ENCODE measurements at regions not wholly inside any gene's neighbourhood (a gene's known extent, or its start where the extent isn't known, plus 50 kb on each side); places are given as distances from the start of the nearest gene placed in this dataset.

GRCh38 chrX:42952621-42953020 is 174.7 kb upstream of the PPP1R2C start:
- H2BK5ac ChIP-seq (ENCODE audit: low read depth, low read length, poor library complexity), result no peak overlapping the region

GRCh38 chrX:42954880-42955279 is 176.9 kb upstream of the PPP1R2C start:
- H2AFZ ChIP-seq (ENCODE audit: insufficient read depth, low read length, poor library complexity), result no peak overlapping the region
- whole genome bisulfite sequencing (ENCODE audit: extremely low coverage, insufficient coverage, insufficient read length), result no CpG with 5 or more reads among the region's 3 CpGs

More at GRCh38 chrX:42952621-42953020, 174.7 kb upstream of the PPP1R2C start:
- H3K9ac ChIP-seq (ENCODE audit: low read length), result no peak overlapping the region
- H3K14ac ChIP-seq (ENCODE audit: low read length), result no peak overlapping the region
- no peaks in the 10 kb centered on the region for H3K79me1 ChIP-seq (ENCODE audit: low read length)
- no peak overlapping the region for H3K27ac ChIP-seq (ENCODE audit: low read depth, low read length)
- no peak overlapping the region for H3K18ac ChIP-seq (ENCODE audit: low read length)
- no peak overlapping the region for H3K4me3 ChIP-seq (ENCODE audit: low read depth, low read length)
- no peak overlapping the region for H4K91ac ChIP-seq (ENCODE audit: low read depth, low read length)
- no peaks in the 10 kb centered on the region for H3K9me3 ChIP-seq (ENCODE audit: insufficient read depth, low read depth, low read length)
- no peak overlapping the region for H4K8ac ChIP-seq (ENCODE audit: low read depth, low read length)
- no peak overlapping the region for H3K23ac ChIP-seq (ENCODE audit: low read length)
- no peaks in the 10 kb centered on the region for H3K27me3 ChIP-seq (ENCODE audit: insufficient read depth, low read length)
- H2AFZ ChIP-seq (ENCODE audit: insufficient read depth, low read length, poor library complexity), result no peak overlapping the region
- no peaks in the 10 kb centered on the region for H3K4me1 ChIP-seq (ENCODE audit: control insufficient read depth in 1 of 2, insufficient read depth in 2 of 2, low read length in 2 of 2)
- no peak overlapping the region for H2BK12ac ChIP-seq (ENCODE audit: low read length)
- H3K4me2 ChIP-seq (ENCODE audit: low read length), result no peak overlapping the region
- no peaks in the 10 kb centered on the region for H3K36me3 ChIP-seq (ENCODE audit: control insufficient read depth in 1 of 2, insufficient read depth in 2 of 2, low read length in 2 of 2)
- no peak overlapping the region for H2BK120ac ChIP-seq (ENCODE audit: insufficient read depth, low read length, poor library complexity)
- no peak overlapping the region for H3K4ac ChIP-seq (ENCODE audit: low read depth, low read length)
- no peak for DNase-seq
- no peaks in the 10 kb centered on the region for H3K79me2 ChIP-seq (ENCODE audit: control insufficient read depth, insufficient read depth, low read length, poor library complexity)
- no peak overlapping the region for H2AK5ac ChIP-seq (ENCODE audit: low read length)
- no peak overlapping the region for H4K12ac ChIP-seq (ENCODE audit: low read depth, low read length)

GRCh38 chrX:42955349-42955748 is 177.4 kb upstream of the PPP1R2C start:
- no peak overlapping the region for H3K18ac ChIP-seq (ENCODE audit: low read length)
- H2BK120ac ChIP-seq (ENCODE audit: insufficient read depth, low read length, poor library complexity), result no peak overlapping the region
- no peak overlapping the region for H4K91ac ChIP-seq (ENCODE audit: low read depth, low read length)
- H3K79me2 ChIP-seq (ENCODE audit: control insufficient read depth, insufficient read depth, low read length, poor library complexity), result no peaks in the 10 kb centered on the region
- H3K9ac ChIP-seq (ENCODE audit: low read length), result no peak overlapping the region
- H2AFZ ChIP-seq (ENCODE audit: insufficient read depth, low read length, poor library complexity), result no peak overlapping the region
- no peak overlapping the region for H3K4me2 ChIP-seq (ENCODE audit: low read length)
- H3K4me1 ChIP-seq (ENCODE audit: control insufficient read depth in 1 of 2, insufficient read depth in 2 of 2, low read length in 2 of 2), result no peaks in the 10 kb centered on the region
- H3K4me3 ChIP-seq (ENCODE audit: low read depth, low read length), result no peak overlapping the region
- no peak overlapping the region for H3K14ac ChIP-seq (ENCODE audit: low read length)
- no peak overlapping the region for H4K8ac ChIP-seq (ENCODE audit: low read depth, low read length)
- DNase-seq, result no peak
- no peak overlapping the region for H3K23ac ChIP-seq (ENCODE audit: low read length)
- H2AK5ac ChIP-seq (ENCODE audit: low read length), result no peak overlapping the region
- no peak overlapping the region for H2BK12ac ChIP-seq (ENCODE audit: low read length)
- no peak overlapping the region for H2BK5ac ChIP-seq (ENCODE audit: low read depth, low read length, poor library complexity)
- WGBS (ENCODE audit: extremely low coverage, insufficient coverage, insufficient read length), result no CpG with 5 or more reads among the region's 2 CpGs
- H3K36me3 ChIP-seq (ENCODE audit: control insufficient read depth in 1 of 2, insufficient read depth in 2 of 2, low read length in 2 of 2), result no peaks in the 10 kb centered on the region
- no peaks in the 10 kb centered on the region for H3K9me3 ChIP-seq (ENCODE audit: insufficient read depth, low read depth, low read length)
- no peak overlapping the region for H3K27ac ChIP-seq (ENCODE audit: low read depth, low read length)
- H3K79me1 ChIP-seq (ENCODE audit: low read length), result no peaks in the 10 kb centered on the region
- H3K4ac ChIP-seq (ENCODE audit: low read depth, low read length), result no peak overlapping the region
- no peak overlapping the region for H4K12ac ChIP-seq (ENCODE audit: low read depth, low read length)
- no peaks in the 10 kb centered on the region for H3K27me3 ChIP-seq (ENCODE audit: insufficient read depth, low read length)

More at GRCh38 chrX:42954880-42955279, 176.9 kb upstream of the PPP1R2C start:
- Histone ChIP-seq H4K8ac (ENCODE audit: low read depth, low read length) (no peak overlapping the region), H2AK5ac (ENCODE audit: low read length) (no peak overlapping the region), H3K79me1 (ENCODE audit: low read length) (no peaks in the 10 kb centered on the region), H3K9me3 (ENCODE audit: insufficient read depth, low read depth, low read length) (no peaks in the 10 kb centered on the region), H2BK120ac (ENCODE audit: insufficient read depth, low read length, poor library complexity) (no peak overlapping the region), H3K79me2 (ENCODE audit: control insufficient read depth, insufficient read depth, low read length, poor library complexity) (no peaks in the 10 kb centered on the region), H3K9ac (ENCODE audit: low read length) (no peak overlapping the region), H3K4me1 (ENCODE audit: control insufficient read depth in 1 of 2, insufficient read depth in 2 of 2, low read length in 2 of 2) (no peaks in the 10 kb centered on the region), H3K36me3 (ENCODE audit: control insufficient read depth in 1 of 2, insufficient read depth in 2 of 2, low read length in 2 of 2) (no peaks in the 10 kb centered on the region), H3K27me3 (ENCODE audit: insufficient read depth, low read length) (no peaks in the 10 kb centered on the region), H2BK5ac (ENCODE audit: low read depth, low read length, poor library complexity) (no peak overlapping the region), H4K12ac (ENCODE audit: low read depth, low read length) (no peak overlapping the region), H3K23ac (ENCODE audit: low read length) (no peak overlapping the region), H3K4me2 (ENCODE audit: low read length) (no peak overlapping the region), H4K91ac (ENCODE audit: low read depth, low read length) (no peak overlapping the region), H3K4ac (ENCODE audit: low read depth, low read length) (no peak overlapping the region), H3K18ac (ENCODE audit: low read length) (no peak overlapping the region), H3K14ac (ENCODE audit: low read length) (no peak overlapping the region), H3K4me3 (ENCODE audit: low read depth, low read length) (no peak overlapping the region), H3K27ac (ENCODE audit: low read depth, low read length) (no peak overlapping the region), H2BK12ac (ENCODE audit: low read length) (no peak overlapping the region)
- DNase-seq, result no peak

GRCh38 chrX:42967681-42968300 is 189.8 kb upstream of the PPP1R2C start:
- Histone ChIP-seq H2BK5ac (ENCODE audit: low read depth, low read length, poor library complexity) (no peak overlapping the region), H3K4me2 (ENCODE audit: low read length) (no peak overlapping the region), H2AK5ac (ENCODE audit: low read length) (no peak overlapping the region), H3K9me3 (ENCODE audit: insufficient read depth, low read depth, low read length) (no peaks in the 10 kb centered on the region), H3K4me3 (ENCODE audit: low read depth, low read length) (no peak overlapping the region), H3K9ac (ENCODE audit: low read length) (no peak overlapping the region), H3K14ac (ENCODE audit: low read length) (no peak overlapping the region), H3K79me1 (ENCODE audit: low read length) (no peaks in the 10 kb centered on the region), H4K91ac (ENCODE audit: low read depth, low read length) (no peak overlapping the region), H2BK12ac (ENCODE audit: low read length) (no peak overlapping the region), H4K12ac (ENCODE audit: low read depth, low read length) (no peak overlapping the region), H3K36me3 (ENCODE audit: control insufficient read depth in 1 of 2, insufficient read depth in 2 of 2, low read length in 2 of 2) (no peaks in the 10 kb centered on the region), H3K4ac (ENCODE audit: low read depth, low read length) (no peak overlapping the region), H2AFZ (ENCODE audit: insufficient read depth, low read length, poor library complexity) (no peak overlapping the region), H3K18ac (ENCODE audit: low read length) (no peak overlapping the region), H3K4me1 (ENCODE audit: control insufficient read depth in 1 of 2, insufficient read depth in 2 of 2, low read length in 2 of 2) (no peaks in the 10 kb centered on the region), H3K23ac (ENCODE audit: low read length) (no peak overlapping the region), H4K8ac (ENCODE audit: low read depth, low read length) (no peak overlapping the region), H3K27ac (ENCODE audit: low read depth, low read length) (no peak overlapping the region), H3K79me2 (ENCODE audit: control insufficient read depth, insufficient read depth, low read length, poor library complexity) (no peaks in the 10 kb centered on the region), H3K27me3 (ENCODE audit: insufficient read depth, low read length) (no peaks in the 10 kb centered on the region), H2BK120ac (ENCODE audit: insufficient read depth, low read length, poor library complexity) (no peak overlapping the region)
- no CpG with 5 or more reads among the region's 2 CpGs for WGBS (ENCODE audit: extremely low coverage, insufficient coverage, insufficient read length)
- DNase-seq, result no peak

Measured in trophoblast cell (in vitro differentiated cells and primary cell).